Lower leg skin (tissue), 3 donors: ENCODE measurements at regions not wholly inside any gene's neighbourhood (a gene's known extent, or its start where the extent isn't known, plus 50 kb on each side); places are given as distances from the start of the nearest gene placed in this dataset.

ENCODE experiments used
- POLR2A ChIP-seq, 2 donors: fragments of 450-650 bp; IDR thresholded peaks; one replicate each; pipeline ENCODE4 v1.6.1; 2016 to 2017; ENCODE audit warnings: antibody characterized with exemption in 2 of 2, mild to moderate bottlenecking in 1 of 2, moderate library complexity in 1 of 2
- TF ChIP-seq, protein P1 (sequence below), 3 donors: fragments of 450-650 bp; IDR thresholded peaks; one replicate each; pipeline ENCODE4 v1.5.1; 2016; ENCODE audit warnings: antibody characterized with exemption in 3 of 3, mild to moderate bottlenecking in 3 of 3, moderate library complexity in 2 of 3

DNA sequence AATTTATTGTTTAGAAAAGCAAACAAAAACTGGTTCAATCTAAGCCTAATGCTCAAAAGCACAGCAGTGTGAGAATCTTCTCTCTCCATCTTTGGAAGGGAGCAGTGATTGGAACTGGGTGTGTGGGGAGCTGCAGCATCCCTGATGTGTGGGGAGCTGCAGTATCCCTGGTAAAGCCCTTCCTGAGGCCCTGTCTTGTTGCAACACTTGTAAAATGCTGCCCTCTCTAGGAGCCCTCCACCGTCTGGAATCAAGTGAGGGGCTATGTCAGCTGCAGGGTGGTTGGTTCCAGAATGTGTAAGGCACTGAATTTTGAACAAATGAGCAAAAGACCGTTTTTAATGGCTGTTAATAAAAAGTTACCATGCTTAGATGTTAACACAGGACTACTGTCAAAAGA lies 147.7 kb upstream of the RAB12 start:
- TF ChIP-seq, protein P1, sequence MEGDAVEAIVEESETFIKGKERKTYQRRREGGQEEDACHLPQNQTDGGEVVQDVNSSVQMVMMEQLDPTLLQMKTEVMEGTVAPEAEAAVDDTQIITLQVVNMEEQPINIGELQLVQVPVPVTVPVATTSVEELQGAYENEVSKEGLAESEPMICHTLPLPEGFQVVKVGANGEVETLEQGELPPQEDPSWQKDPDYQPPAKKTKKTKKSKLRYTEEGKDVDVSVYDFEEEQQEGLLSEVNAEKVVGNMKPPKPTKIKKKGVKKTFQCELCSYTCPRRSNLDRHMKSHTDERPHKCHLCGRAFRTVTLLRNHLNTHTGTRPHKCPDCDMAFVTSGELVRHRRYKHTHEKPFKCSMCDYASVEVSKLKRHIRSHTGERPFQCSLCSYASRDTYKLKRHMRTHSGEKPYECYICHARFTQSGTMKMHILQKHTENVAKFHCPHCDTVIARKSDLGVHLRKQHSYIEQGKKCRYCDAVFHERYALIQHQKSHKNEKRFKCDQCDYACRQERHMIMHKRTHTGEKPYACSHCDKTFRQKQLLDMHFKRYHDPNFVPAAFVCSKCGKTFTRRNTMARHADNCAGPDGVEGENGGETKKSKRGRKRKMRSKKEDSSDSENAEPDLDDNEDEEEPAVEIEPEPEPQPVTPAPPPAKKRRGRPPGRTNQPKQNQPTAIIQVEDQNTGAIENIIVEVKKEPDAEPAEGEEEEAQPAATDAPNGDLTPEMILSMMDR (IDR thresholded peaks at IDR 0.05), result no peak
- TF ChIP-seq POLR2A (IDR thresholded peaks at IDR 0.05), result no peak
